Osteocyte (in vitro differentiated cells): ENCODE measurements at regions not wholly inside any gene's neighbourhood (a gene's known extent, or its start where the extent isn't known, plus 50 kb on each side); places are given as distances from the start of the nearest gene placed in this dataset.
A peak's percentile ranks its signal among the peaks of the same experiment; 100 is the strongest.

Source experiments
- DNase-seq: peaks from one replicate; pipeline ENCODE4 v3.0.0; 2021; ENCODE audit warnings: mixed read lengths; ENCODE audit not compliant: unreplicated experiment; ENCODE audit errors: extremely low spot score
- H3K27ac Mint-ChIP-seq: one replicate; pipeline ENCODE4 v1.8.0; 2021; ENCODE audit warnings: mild to moderate bottlenecking, mixed read lengths; ENCODE audit not compliant: unreplicated experiment
- H3K27me3 Mint-ChIP-seq: one replicate; pipeline ENCODE4 v1.8.0; 2021; ENCODE audit warnings: mixed read lengths; ENCODE audit not compliant: unreplicated experiment
- H3K36me3 Mint-ChIP-seq: one replicate; pipeline ENCODE4 v1.8.0; 2021; ENCODE audit warnings: mixed read lengths; ENCODE audit not compliant: unreplicated experiment
- H3K4me1 Mint-ChIP-seq: one replicate; pipeline ENCODE4 v1.8.0; 2021; ENCODE audit warnings: mixed read lengths; ENCODE audit not compliant: unreplicated experiment
- H3K4me3 Mint-ChIP-seq: one replicate; pipeline ENCODE4 v1.8.0; 2021; ENCODE audit warnings: mild to moderate bottlenecking, moderate library complexity, mixed read lengths; ENCODE audit not compliant: unreplicated experiment
- H3K9me3 Mint-ChIP-seq: one replicate; pipeline ENCODE4 v1.8.0; 2021; ENCODE audit warnings: mixed read lengths; ENCODE audit not compliant: unreplicated experiment
- TF ChIP-seq, protein P1 (sequence below): fragments of 200-600 bp; sonication (generic); IDR thresholded peaks from 2 replicates; pipeline ENCODE4 v1.5.0; 2021; ENCODE audit warnings: antibody characterized with exemption, mild to moderate bottlenecking, moderate library complexity

DNA sequence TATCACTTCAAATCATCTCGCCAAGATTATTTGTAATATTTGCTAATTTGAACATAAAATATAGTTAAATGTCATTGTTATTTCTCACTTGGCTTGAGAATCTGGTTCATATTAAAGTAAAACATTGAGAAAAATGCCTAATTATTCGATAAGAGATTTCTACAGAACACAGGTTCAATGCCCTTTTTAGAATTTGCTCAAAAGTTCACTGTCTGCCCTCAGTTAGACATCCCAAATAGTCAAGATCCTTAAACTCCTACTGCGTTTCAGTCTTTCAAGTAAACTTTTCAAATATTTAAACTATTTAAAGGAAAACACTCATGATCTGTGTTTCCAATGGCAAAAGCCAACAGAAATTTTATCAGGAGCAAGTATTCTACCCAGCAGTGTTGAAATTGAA is 204.1 kb upstream of the AGTR1 start:
- peaks cover 3% of the 10 kb centered on the region for H3K36me3 Mint-ChIP-seq
- peaks cover 6% of the 10 kb centered on the region for H3K9me3 Mint-ChIP-seq
- no peak for DNase-seq
- peaks cover 22% of the 10 kb centered on the region for H3K4me1 Mint-ChIP-seq
- H3K4me3 Mint-ChIP-seq = no peak overlapping the region
- TF ChIP-seq, protein P1, sequence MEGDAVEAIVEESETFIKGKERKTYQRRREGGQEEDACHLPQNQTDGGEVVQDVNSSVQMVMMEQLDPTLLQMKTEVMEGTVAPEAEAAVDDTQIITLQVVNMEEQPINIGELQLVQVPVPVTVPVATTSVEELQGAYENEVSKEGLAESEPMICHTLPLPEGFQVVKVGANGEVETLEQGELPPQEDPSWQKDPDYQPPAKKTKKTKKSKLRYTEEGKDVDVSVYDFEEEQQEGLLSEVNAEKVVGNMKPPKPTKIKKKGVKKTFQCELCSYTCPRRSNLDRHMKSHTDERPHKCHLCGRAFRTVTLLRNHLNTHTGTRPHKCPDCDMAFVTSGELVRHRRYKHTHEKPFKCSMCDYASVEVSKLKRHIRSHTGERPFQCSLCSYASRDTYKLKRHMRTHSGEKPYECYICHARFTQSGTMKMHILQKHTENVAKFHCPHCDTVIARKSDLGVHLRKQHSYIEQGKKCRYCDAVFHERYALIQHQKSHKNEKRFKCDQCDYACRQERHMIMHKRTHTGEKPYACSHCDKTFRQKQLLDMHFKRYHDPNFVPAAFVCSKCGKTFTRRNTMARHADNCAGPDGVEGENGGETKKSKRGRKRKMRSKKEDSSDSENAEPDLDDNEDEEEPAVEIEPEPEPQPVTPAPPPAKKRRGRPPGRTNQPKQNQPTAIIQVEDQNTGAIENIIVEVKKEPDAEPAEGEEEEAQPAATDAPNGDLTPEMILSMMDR = no peak
- H3K27me3 Mint-ChIP-seq = peaks cover 2% of the 10 kb centered on the region
- H3K27ac Mint-ChIP-seq = no peak overlapping the region

DNA sequence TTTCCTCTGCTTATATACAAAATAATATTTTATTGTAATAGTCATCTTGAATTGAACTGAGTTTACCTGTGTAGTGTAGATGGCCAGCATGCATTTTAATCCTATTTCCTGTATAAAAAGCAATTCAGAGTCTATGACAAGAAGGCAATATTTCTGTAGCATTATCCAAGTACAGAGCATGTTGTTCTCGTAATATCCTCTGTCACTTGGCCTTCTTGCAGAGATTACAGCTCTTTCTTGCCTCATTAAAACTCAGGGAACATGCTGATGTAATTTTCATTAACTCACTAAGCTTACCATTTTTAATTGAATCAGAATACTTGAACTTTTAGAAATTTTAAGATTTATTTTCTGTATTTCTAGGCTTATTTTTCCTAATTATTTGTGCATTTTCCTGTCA is 203.3 kb upstream of the AGTR1 start:
- peaks cover 6% of the 10 kb centered on the region for H3K9me3 Mint-ChIP-seq
- peaks cover 3% of the 10 kb centered on the region for H3K36me3 Mint-ChIP-seq
- DNase-seq = no peak
- H3K27me3 Mint-ChIP-seq = peaks cover 2% of the 10 kb centered on the region
- TF ChIP-seq, protein P1 = no peak
- peaks cover 26% of the 10 kb centered on the region for H3K4me1 Mint-ChIP-seq
- H3K4me3 Mint-ChIP-seq = no peak overlapping the region
- H3K27ac Mint-ChIP-seq = no peak overlapping the region

DNA sequence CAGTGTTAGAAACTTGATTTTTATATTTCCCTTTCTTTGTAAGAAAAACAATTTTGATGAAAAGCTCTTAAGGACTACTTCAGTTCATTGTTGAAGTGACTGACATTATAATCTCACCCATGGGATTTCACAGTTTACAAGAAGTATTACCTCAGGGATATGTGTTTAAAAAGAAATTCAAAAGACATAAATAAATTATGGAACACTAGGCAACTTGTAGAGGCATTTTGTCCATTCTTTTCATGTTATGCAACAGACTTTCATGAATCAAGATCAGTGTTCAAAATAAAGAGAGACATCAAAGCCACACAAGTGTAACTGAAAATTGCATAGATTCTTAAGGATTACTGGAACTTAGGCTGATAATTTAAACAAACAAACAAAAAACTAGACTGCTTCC is 196.8 kb upstream of the AGTR1 start:
- no peak overlapping the region for H3K4me3 Mint-ChIP-seq
- H3K36me3 Mint-ChIP-seq = no peaks in the 10 kb centered on the region
- H3K9me3 Mint-ChIP-seq = no peaks in the 10 kb centered on the region
- H3K27me3 Mint-ChIP-seq = peaks cover 2% of the 10 kb centered on the region
- H3K27ac Mint-ChIP-seq = peak overlapping the region; percentile 0
- peaks cover 25% of the 10 kb centered on the region for H3K4me1 Mint-ChIP-seq
- DNase-seq = no peak
- TF ChIP-seq, protein P1 = no peak

DNA sequence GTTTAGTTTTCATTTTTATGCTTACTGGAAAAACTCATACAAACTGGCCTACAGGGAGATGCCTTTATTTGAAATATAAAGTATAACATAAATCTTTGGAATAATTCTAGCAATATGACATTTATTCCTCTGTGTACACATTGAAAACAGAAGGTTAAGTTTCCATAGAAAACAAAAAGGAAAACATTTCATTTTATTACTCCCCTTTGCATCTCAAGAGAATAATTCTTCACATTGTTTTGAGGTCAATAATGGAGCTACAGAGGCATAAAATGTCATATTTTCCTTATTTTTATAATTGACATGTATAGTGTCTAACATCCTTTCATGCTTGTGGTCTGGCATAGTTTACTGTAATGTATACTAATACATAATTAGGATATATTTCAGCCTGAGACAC is 187.6 kb upstream of the AGTR1 start:
- Mint-ChIP-seq H3K27ac (no peak overlapping the region), H3K4me1 (peaks cover 32% of the 10 kb centered on the region), H3K36me3 (no peaks in the 10 kb centered on the region), H3K27me3 (no peaks in the 10 kb centered on the region), H3K4me3 (no peak overlapping the region), H3K9me3 (peaks cover 5% of the 10 kb centered on the region)
- no peak for DNase-seq
- TF ChIP-seq, protein P1 = no peak

DNA sequence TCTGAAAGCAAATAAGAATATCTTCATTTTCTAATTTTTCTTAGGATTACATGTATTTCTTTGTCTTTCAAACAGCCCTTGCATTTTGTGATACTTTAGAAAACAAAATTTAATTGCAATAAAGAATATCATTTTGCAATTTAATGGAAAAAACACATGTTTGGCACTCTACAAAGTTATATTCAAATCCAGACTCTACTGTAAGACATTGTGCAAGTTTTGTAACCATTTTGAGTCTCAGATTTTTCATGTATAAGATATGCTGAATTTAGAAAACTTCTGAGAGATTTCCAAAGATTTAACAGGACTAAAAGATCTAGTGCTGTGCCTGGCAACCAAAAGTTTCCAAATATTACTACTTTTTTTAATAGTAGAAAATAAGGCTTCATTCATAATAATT is 187.1 kb upstream of the AGTR1 start:
- TF ChIP-seq, protein P1 = no peak
- no peaks in the 10 kb centered on the region for H3K36me3 Mint-ChIP-seq
- H3K4me1 Mint-ChIP-seq = peaks cover 32% of the 10 kb centered on the region
- no peaks in the 10 kb centered on the region for H3K27me3 Mint-ChIP-seq
- no peak overlapping the region for H3K27ac Mint-ChIP-seq
- no peak overlapping the region for H3K4me3 Mint-ChIP-seq
- peaks cover 5% of the 10 kb centered on the region for H3K9me3 Mint-ChIP-seq
- no peak for DNase-seq
